Mucosa of rectum (tissue), 2 donors: ENCODE measurements at regions not wholly inside any gene's neighbourhood (a gene's known extent, or its start where the extent isn't known, plus 50 kb on each side); places are given as distances from the start of the nearest gene placed in this dataset.

ENCODE experiments used
- H3K27ac ChIP-seq, 2 donors: one replicate each; pipeline ENCODE4 v1.7.0; 2013; ENCODE audit warnings: inconsistent platforms in 2 of 2, low read depth in 2 of 2, low read length in 2 of 2
- H3K27me3 ChIP-seq, 2 donors: one replicate each; pipeline ENCODE4 v1.7.0; 2013; ENCODE audit warnings: low read length in 2 of 2; ENCODE audit not compliant: control insufficient read depth in 2 of 2, insufficient read depth in 2 of 2
- H3K36me3 ChIP-seq, 2 donors: one replicate each; pipeline ENCODE4 v1.7.0; 2013; ENCODE audit warnings: low read length in 2 of 2; ENCODE audit not compliant: control insufficient read depth in 2 of 2, insufficient read depth in 2 of 2
- H3K4me1 ChIP-seq, 2 donors: one replicate each; pipeline ENCODE4 v1.7.0; 2013; ENCODE audit warnings: low read length in 2 of 2, mild to moderate bottlenecking in 1 of 2; ENCODE audit not compliant: control insufficient read depth in 2 of 2, insufficient read depth in 2 of 2
- H3K4me3 ChIP-seq, 2 donors: one replicate each; pipeline ENCODE4 v1.7.0; 2013; ENCODE audit warnings: low read length in 2 of 2
- H3K9ac ChIP-seq, 2 donors: one replicate each; pipeline ENCODE4 v1.7.0; 2013; ENCODE audit warnings: low read length in 2 of 2, low read depth in 1 of 2, mild to moderate bottlenecking in 1 of 2
- H3K9me3 ChIP-seq, 2 donors: one replicate each; pipeline ENCODE4 v1.7.0; 2013; ENCODE audit warnings: low read length in 2 of 2; ENCODE audit not compliant: control insufficient read depth in 2 of 2
- donor health status: healthy.
- donor health status: Normal muscosa, but diverticular disease.

DNA sequence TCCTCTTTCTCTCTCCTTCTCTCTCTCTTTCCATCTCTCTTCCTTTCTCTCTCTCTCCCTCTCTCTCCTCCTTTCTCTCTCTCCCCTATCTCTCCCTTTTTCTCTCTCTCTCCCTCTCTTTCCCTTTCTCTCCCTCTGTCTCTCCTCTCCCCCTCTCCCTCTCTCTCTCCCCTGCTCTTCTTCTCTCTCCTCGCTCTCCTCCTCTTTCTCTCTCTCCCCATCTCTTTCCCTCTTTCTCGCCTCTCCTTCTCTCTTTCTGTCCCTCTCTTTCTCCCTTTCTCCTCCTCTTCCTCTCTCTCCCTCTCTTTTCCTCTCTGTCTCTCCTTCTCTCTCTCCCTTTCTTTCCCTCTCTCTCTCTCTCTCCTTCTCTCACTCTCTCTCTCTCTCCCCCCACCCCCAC is 196.6 kb downstream of the UQCRFS1 start:
- no peaks in the 10 kb centered on the region for H3K9me3 ChIP-seq
- H3K4me1 ChIP-seq: no peaks in the 10 kb centered on the region
- H3K9ac ChIP-seq: no peak overlapping the region
- H3K27me3 ChIP-seq: no peaks in the 10 kb centered on the region
- no peak overlapping the region for H3K27ac ChIP-seq
- no peak overlapping the region for H3K4me3 ChIP-seq
- no peaks in the 10 kb centered on the region for H3K36me3 ChIP-seq

DNA sequence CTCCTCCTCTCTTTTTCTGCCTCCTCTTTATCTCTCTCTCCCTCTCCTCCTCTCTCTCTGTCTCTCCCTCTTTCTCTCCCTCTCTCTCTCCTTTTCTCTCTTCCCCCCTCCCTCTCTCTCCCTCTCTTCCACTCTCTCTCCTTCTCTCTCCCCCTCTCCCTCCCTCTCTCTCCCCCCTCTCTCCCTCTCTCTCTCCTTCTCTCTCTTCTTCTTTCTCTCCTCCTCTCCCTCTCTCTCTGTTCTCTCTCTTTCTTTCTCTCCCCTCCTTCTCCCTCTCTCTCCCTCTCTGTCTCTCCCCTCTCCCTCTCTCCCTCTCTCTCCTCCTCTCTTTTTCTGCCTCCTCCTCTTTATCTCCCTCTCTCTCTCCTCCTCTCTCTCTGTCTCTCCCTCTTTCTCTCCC is 197.4 kb downstream of the UQCRFS1 start:
- no peak overlapping the region for H3K4me3 ChIP-seq
- no peak overlapping the region for H3K27ac ChIP-seq
- no peak overlapping the region for H3K9ac ChIP-seq
- no peaks in the 10 kb centered on the region for H3K4me1 ChIP-seq
- H3K9me3 ChIP-seq: no peaks in the 10 kb centered on the region
- H3K36me3 ChIP-seq: no peaks in the 10 kb centered on the region
- no peaks in the 10 kb centered on the region for H3K27me3 ChIP-seq

DNA sequence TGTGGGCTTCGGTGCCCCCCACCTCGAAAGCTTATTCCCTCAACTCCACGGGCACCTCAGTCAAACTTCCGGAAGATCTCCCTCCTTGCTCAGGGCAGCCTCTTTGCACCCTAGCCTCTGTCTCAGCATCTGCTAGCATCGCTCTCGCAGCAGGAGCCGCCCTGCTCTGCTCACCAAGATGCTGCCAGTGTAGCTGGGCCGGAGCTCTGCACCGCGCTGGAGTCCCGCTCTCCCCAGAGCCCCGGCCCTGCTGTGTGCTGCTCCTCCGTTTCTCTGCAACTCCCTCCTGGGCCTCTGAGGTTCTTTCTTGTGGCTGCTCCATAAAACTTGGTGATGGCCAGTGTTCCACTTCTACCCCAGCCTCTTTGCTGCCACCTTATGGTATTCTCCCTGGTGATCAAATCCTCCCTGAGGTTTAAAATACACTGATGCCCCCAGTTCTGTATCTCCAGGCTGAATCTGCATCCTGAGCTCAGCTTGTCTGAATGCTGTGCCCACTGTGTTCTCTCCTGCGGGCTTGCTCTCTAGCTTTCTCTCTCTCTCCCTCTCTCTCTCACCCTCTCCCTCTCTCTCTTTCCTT is 198.0 kb downstream of the UQCRFS1 start:
- Histone ChIP-seq H3K27ac (no peak overlapping the region), H3K4me3 (no peak overlapping the region), H3K36me3 (no peaks in the 10 kb centered on the region), H3K9ac (no peak overlapping the region), H3K9me3 (no peaks in the 10 kb centered on the region), H3K27me3 (no peaks in the 10 kb centered on the region), H3K4me1 (no peaks in the 10 kb centered on the region)

DNA sequence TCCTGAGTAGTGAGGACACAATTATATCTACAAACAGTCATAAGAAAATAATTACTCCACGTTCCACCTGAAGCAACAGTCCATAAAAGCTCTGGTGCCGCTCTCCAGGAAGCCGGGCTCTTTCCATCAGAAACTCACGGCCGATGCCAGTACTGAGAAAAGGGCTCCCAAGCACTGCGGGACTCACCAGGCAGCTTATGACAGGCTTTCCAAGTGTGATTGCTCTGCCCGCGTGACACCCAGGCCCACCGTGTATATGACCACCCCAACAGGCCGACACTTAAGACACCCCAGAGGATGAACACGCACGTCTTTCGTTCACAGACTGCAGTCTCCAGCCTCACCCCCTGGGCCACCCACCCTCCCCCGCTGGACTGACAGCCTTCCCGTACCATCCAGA is 199.0 kb downstream of the UQCRFS1 start:
- H3K4me3 ChIP-seq: no peak overlapping the region
- no peaks in the 10 kb centered on the region for H3K4me1 ChIP-seq
- no peaks in the 10 kb centered on the region for H3K9me3 ChIP-seq
- no peaks in the 10 kb centered on the region for H3K27me3 ChIP-seq
- no peak overlapping the region for H3K27ac ChIP-seq
- H3K36me3 ChIP-seq: no peaks in the 10 kb centered on the region
- no peak overlapping the region for H3K9ac ChIP-seq

DNA sequence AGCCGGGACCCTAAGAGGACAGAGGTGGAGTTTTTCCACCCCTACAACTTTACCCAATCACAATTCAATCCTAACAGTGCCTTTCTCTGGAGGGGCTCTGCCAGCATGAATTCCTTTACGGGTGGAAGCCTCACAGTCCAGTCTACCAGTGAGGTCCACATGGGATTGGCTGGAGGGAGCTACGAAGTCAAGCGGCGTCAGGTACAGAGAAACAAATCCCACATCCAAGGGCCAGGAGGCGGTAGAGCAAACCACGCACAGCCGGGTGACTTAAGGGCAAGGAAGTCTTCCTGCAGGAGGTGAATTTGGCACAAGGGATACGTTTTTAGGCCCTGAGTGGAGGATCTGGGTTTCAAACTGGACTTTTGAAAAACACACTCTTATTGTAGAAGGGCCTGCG is 199.6 kb downstream of the UQCRFS1 start:
- Histone ChIP-seq H3K27ac (no peak overlapping the region), H3K27me3 (no peaks in the 10 kb centered on the region), H3K9me3 (no peaks in the 10 kb centered on the region), H3K9ac (no peak overlapping the region), H3K36me3 (no peaks in the 10 kb centered on the region), H3K4me3 (no peak overlapping the region), H3K4me1 (no peaks in the 10 kb centered on the region)

DNA sequence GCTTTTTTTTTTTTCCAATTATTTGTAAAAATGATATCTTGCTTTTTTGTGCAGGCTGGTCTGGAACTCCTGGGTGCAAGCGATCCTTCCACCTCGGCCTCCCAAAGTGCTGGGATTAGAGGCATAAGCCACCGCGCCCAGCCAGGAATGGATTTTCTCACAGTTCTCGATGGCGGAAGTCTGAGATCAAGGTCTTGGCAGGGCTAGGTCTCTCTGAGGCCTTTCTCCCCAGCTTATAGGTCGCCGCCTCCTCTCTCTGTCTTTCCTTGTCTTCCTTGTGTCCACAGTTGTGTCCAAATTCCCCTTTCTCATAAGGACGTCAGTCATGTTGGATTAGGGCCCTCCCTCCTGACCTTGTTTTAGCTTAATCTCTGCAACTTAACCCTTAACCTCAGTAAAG is 200.5 kb downstream of the UQCRFS1 start:
- H3K9me3 ChIP-seq: no peaks in the 10 kb centered on the region
- no peaks in the 10 kb centered on the region for H3K4me1 ChIP-seq
- no peaks in the 10 kb centered on the region for H3K36me3 ChIP-seq
- H3K9ac ChIP-seq: no peak overlapping the region
- no peak overlapping the region for H3K27ac ChIP-seq
- H3K4me3 ChIP-seq: no peak overlapping the region
- H3K27me3 ChIP-seq: no peaks in the 10 kb centered on the region

DNA sequence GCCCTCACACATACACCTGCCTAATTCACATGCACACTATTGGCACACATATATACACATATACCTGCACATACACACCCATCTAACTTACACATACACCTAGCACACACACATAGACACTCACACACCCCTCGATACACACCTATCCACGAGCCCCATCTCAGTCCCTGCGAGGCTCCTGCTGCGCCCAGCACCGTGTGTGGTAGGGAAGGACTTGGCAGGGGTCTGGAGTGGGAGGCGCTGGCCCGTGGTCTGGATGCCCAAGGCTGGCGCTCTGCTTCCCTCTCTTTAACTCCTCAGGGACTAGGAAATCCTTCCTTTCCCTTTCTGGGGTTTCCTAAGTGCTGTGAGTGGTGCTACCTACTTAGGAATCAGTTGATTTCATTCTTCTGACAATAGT is 202.7 kb downstream of the UQCRFS1 start:
- Histone ChIP-seq H3K27me3 (no peaks in the 10 kb centered on the region), H3K4me1 (no peaks in the 10 kb centered on the region), H3K4me3 (no peak overlapping the region), H3K9me3 (no peaks in the 10 kb centered on the region), H3K9ac (no peak overlapping the region), H3K36me3 (no peaks in the 10 kb centered on the region), H3K27ac (no peak overlapping the region)

DNA sequence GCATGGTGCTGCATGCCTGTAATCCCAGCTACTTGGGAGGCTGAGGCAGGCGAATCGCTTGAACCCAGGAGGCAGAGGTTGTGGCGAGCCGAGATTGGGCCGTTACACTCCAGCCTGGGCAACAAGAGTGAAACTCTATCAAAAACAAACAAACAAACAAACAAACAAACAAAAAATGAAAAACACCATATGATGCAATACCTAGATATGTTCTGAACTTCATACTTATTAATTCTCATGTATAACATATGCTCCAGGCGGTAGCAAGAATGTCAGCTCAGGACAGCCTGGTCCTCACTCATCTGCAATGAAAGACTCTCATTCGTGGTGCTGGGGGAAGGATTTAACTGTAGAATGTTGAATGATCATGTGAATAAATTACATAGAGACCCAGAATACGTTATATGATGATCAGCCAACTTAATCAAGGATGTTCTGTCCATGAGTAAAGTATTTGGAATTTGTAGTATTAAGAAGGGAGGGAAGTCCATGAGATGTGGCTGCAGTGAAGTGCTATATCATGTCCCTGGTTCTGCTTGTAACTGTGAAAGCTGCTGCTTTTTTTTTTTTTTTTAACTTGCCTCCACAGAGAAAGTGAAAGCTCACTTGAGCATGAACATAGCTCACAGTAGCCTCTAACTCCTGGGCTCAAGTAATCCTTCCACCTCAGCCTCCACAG is 206.8 kb downstream of the UQCRFS1 start:
- H3K9me3 ChIP-seq: no peaks in the 10 kb centered on the region
- H3K36me3 ChIP-seq: no peaks in the 10 kb centered on the region
- H3K27me3 ChIP-seq: no peaks in the 10 kb centered on the region
- H3K4me3 ChIP-seq: no peak overlapping the region
- H3K27ac ChIP-seq: no peak overlapping the region
- no peaks in the 10 kb centered on the region for H3K4me1 ChIP-seq
- no peak overlapping the region for H3K9ac ChIP-seq

DNA sequence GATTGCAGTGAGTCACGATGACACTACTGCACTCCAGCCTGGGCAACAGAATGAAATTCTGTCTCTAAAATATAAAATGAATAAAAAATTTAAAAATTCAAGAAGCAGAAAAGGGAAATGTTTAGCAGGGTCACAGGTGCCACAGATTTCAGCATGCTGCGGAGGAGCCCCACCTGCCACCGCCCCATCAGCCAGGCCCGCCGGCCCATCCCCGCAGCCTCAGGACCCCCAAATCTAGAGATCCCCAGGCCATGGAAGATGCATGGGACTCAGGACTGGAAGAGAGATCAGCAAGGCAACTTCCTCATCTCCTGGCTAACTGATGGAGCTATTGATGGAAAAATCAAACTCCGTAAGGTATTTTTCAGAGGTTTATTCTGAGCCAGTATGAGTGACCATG is 208.2 kb downstream of the UQCRFS1 start:
- H3K4me1 ChIP-seq: no peaks in the 10 kb centered on the region
- no peak overlapping the region for H3K4me3 ChIP-seq
- no peak overlapping the region for H3K27ac ChIP-seq
- no peak overlapping the region for H3K9ac ChIP-seq
- H3K27me3 ChIP-seq: no peaks in the 10 kb centered on the region
- no peaks in the 10 kb centered on the region for H3K36me3 ChIP-seq
- H3K9me3 ChIP-seq: no peaks in the 10 kb centered on the region

DNA sequence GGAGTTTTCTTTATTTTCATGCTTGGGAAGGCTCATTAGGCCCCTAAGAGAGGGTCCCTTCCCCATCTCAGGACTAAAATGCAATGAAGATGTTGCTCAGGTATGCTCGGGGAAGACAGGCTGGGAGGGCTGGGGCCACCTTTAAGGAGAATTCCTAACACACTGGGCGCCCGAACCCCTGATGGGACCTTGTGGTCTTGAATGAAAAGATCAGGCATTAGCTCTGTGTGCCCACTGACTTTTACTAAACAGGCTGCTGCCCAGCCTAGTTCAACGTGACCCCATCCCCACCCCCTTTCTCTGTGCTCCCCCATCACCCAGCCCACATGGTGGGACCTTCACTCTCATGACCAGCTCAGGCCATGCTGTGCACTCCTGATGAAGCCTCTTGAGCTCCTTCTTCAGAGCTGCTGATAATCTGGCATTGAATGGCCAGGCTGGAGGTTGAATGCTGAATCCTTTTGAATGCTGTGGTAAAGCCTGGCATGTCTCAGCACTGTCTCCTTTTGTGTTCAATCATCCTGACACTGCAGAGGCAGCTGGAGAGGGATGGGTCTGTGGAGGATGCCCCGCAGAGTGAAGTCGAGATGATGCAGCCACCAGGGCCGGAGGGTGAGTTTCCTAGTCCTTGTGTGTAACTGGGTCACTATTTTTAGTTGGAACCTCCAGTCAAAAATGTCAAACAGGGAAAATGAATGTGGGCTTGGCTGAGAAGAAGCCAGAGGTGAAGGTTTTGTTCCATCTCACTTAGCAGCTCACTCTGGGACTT is 209.1 kb downstream of the UQCRFS1 start:
- no peak overlapping the region for H3K4me3 ChIP-seq
- H3K36me3 ChIP-seq: no peaks in the 10 kb centered on the region
- H3K9ac ChIP-seq: no peak overlapping the region
- no peaks in the 10 kb centered on the region for H3K9me3 ChIP-seq
- H3K4me1 ChIP-seq: no peaks in the 10 kb centered on the region
- H3K27ac ChIP-seq: no peak overlapping the region
- no peaks in the 10 kb centered on the region for H3K27me3 ChIP-seq
